ENCODE measurements at regions not wholly inside any gene's neighbourhood (a gene's known extent, or its start where the extent isn't known, plus 50 kb on each side); places are given as distances from the start of the nearest gene placed in this dataset.

DNA sequence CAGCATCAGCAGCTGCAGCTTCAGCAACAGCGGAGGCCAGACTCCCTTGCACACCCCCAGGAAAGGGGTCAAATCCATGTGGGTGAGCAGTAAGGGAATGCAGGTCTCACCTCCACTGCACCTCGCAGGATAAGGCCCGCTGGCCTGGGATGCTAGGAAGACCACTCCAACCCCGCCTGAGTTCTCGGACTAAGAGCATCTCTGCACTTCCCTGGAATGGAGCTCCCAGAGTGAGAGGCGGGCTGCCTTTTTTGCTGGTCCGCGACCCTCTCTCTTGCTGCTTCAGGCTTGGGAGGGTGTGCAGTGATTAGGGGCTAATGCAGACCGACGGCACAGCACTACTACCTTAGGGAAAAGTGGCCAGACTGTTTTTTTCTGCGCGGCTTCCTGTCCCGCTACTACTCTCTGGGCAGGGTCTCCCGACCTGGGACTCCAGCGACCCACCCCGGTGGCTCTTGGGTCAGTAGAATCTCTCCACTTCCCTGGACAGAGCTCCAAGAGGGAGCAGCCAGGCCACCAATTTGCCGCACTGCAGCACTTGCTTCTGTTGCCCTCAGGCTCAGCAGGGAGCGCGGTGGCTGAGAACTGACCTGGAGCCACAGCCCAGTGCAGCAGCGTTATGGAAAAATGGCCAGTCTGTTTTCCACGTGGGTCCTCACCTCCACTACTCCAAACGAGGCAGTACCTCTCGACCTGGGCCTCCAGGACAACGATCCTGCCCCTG lies 480.4 kb downstream of the CDH8 start:
- Histone ChIP-seq H4K20me1 (no peaks in the 10 kb centered on the region), H3K4me3 (no peak overlapping the region), H3K9me3 (no peaks in the 10 kb centered on the region), H3K4me2 (no peak overlapping the region), H3K27me3 (no peaks in the 10 kb centered on the region), H3K27ac (no peak overlapping the region), H3K4me1 (no peaks in the 10 kb centered on the region), H3K36me3 (no peaks in the 10 kb centered on the region), H3K9ac (no peak overlapping the region)
- TF ChIP-seq Cebpa-rat (IDR thresholded peaks at IDR 0.05), result no peak

DNA sequence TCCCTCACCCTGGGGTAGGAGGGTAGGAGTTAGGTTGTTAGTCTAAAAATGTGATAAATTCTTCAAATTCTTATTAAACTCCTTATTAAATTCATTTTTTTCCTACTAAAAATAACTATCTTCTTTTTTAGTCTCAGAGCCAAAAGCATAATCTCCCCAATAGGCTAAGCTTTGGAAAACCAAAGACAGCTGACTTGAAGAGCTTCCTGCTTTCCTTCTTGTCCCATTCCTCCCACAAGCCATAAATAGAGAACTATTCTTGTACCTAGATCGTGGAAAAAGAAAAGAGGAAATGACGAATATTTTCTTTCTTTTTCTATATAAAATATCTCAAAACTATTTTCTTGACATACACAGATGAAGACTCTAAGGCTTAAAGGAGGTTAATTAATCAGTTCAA lies 486.9 kb downstream of the CDH8 start:
- Histone ChIP-seq H3K27me3 (no peaks in the 10 kb centered on the region), H3K4me1 (no peaks in the 10 kb centered on the region), H3K9ac (no peak overlapping the region), H3K27ac (no peak overlapping the region), H3K4me3 (no peak overlapping the region), H3K9me3 (no peaks in the 10 kb centered on the region), H3K4me2 (no peak overlapping the region), H4K20me1 (no peaks in the 10 kb centered on the region), H3K36me3 (no peaks in the 10 kb centered on the region)
- TF ChIP-seq Cebpa-rat (IDR thresholded peaks at IDR 0.05), result no peak

GRCh38 chr16:61547626-61548025 lies 488.6 kb downstream of the CDH8 start:
- Histone ChIP-seq H3K4me2 (no peak overlapping the region), H3K27ac (no peak overlapping the region), H3K9ac (no peak overlapping the region), H3K36me3 (no peaks in the 10 kb centered on the region), H3K4me1 (no peaks in the 10 kb centered on the region), H3K4me3 (no peak overlapping the region), H4K20me1 (no peaks in the 10 kb centered on the region), H3K27me3 (no peaks in the 10 kb centered on the region), H3K9me3 (no peaks in the 10 kb centered on the region)
- no peak for TF ChIP-seq Cebpa-rat (IDR thresholded peaks at IDR 0.05)

DNA sequence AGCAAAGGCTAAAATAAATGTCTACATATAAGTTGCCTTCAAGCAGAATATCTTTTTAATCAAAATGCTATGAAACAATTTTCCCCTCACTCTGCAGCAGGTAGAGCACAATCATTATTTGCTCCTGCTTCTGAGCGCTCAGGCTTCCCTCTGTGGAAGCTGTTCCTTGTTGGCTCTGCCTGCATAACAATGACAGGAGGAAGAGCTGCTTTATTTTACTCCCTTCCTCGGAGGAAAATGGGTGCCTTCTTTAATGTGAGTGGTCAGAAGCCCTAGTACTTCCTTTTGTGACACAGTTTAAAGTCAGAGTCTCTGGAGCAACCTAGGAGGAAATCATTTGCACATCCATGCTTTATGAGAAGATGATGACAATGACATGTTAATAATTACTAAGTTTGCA lies 492.1 kb downstream of the CDH8 start:
- Histone ChIP-seq H3K9ac (no peak overlapping the region), H3K4me3 (no peak overlapping the region), H3K4me1 (no peaks in the 10 kb centered on the region), H3K9me3 (no peaks in the 10 kb centered on the region), H3K27ac (no peak overlapping the region), H3K27me3 (no peaks in the 10 kb centered on the region), H3K4me2 (no peak overlapping the region), H4K20me1 (no peaks in the 10 kb centered on the region), H3K36me3 (no peaks in the 10 kb centered on the region)
- TF ChIP-seq Cebpa-rat (IDR thresholded peaks at IDR 0.05), result no peak

DNA sequence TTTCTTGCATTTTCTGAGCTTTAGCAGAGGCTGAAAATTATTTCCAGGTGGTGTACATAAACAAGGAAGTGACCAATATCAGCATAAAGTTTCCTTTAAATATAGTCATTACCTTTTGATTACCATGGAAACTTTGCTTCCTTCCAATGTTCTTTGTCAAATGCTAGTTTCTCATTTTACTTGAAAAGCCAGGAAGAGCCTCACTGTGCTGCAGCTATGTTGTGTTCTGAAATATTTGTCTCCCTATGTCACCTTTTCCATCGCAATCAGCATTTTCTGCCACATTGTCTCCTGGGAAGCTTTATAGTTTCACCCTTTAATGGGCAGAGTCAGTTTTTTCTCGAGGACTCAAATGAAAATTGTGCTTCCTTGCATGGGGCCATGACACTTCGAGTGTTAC lies 496.0 kb downstream of the CDH8 start:
- Histone ChIP-seq H3K27me3 (no peaks in the 10 kb centered on the region), H3K4me3 (no peak overlapping the region), H3K9me3 (no peaks in the 10 kb centered on the region), H3K4me2 (no peak overlapping the region), H3K4me1 (no peaks in the 10 kb centered on the region), H3K36me3 (no peaks in the 10 kb centered on the region), H4K20me1 (no peaks in the 10 kb centered on the region), H3K27ac (no peak overlapping the region), H3K9ac (no peak overlapping the region)
- TF ChIP-seq Cebpa-rat (IDR thresholded peaks at IDR 0.05), result no peak

DNA sequence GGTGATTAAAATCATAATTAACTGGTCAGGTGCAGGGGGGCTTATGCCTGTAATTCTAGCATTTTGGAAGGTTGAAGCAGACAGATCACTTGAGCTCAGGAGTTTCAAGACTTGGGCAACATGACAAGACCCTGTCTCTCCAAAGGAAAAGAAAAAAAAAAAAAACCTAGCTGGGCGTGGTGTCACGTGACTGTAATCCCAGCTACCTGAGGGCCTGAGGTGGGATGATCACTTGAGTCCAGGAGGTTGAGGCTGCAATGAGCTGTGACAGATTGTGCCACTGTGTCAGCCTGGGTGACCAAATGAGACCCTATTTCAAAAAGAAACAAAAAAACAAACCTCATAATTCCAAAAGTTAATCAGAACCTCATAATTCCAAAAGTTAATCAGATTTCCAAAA lies 505.5 kb downstream of the CDH8 start:
- H3K9me3 ChIP-seq, result no peaks in the 10 kb centered on the region
- no peaks in the 10 kb centered on the region for H3K27me3 ChIP-seq
- TF ChIP-seq Cebpa-rat (IDR thresholded peaks at IDR 0.05), result no peak
- H3K27ac ChIP-seq, result no peak overlapping the region
- H3K4me2 ChIP-seq, result no peak overlapping the region
- H3K4me3 ChIP-seq, result no peak overlapping the region
- no peak overlapping the region for H3K9ac ChIP-seq
- H3K36me3 ChIP-seq, result no peaks in the 10 kb centered on the region
- H3K4me1 ChIP-seq, result no peaks in the 10 kb centered on the region
- no peaks in the 10 kb centered on the region for H4K20me1 ChIP-seq

GRCh38 chr16:61500851-61501250 lies 535.4 kb downstream of the CDH8 start:
- TF ChIP-seq Cebpa-rat (IDR thresholded peaks at IDR 0.05), result no peak
- no peaks in the 10 kb centered on the region for H3K9me3 ChIP-seq
- H3K4me1 ChIP-seq, result no peaks in the 10 kb centered on the region
- H3K4me2 ChIP-seq, result no peak overlapping the region
- no peaks in the 10 kb centered on the region for H3K27me3 ChIP-seq
- H4K20me1 ChIP-seq, result no peaks in the 10 kb centered on the region
- H3K36me3 ChIP-seq, result no peaks in the 10 kb centered on the region
- no peak overlapping the region for H3K4me3 ChIP-seq
- H3K27ac ChIP-seq, result no peak overlapping the region
- no peak overlapping the region for H3K9ac ChIP-seq

- H3K4me2 ChIP-seq, result no peak overlapping the region
- H3K4me1 ChIP-seq, result no peaks in the 10 kb centered on the region
- H3K36me3 ChIP-seq, result no peaks in the 10 kb centered on the region
- no peaks in the 10 kb centered on the region for H4K20me1 ChIP-seq
- no peak overlapping the region for H3K9ac ChIP-seq
- TF ChIP-seq Cebpa-rat (IDR thresholded peaks at IDR 0.05), result no peak; the same call in 1 of the 2 replicates
- H3K27me3 ChIP-seq, result no peaks in the 10 kb centered on the region
- H3K4me3 ChIP-seq, result no peak overlapping the region
- H3K27ac ChIP-seq, result no peak overlapping the region
- H3K9me3 ChIP-seq, result no peaks in the 10 kb centered on the region
These were observed 556.0 kb downstream of the CDH8 start for GRCh38 chr16:61480250-61480649.

- Histone ChIP-seq H4K20me1 (no peaks in the 10 kb centered on the region), H3K27ac (no peak overlapping the region), H3K9ac (no peak overlapping the region), H3K36me3 (no peaks in the 10 kb centered on the region), H3K9me3 (no peaks in the 10 kb centered on the region), H3K4me2 (no peak overlapping the region), H3K4me3 (no peak overlapping the region), H3K4me1 (no peaks in the 10 kb centered on the region), H3K27me3 (no peaks in the 10 kb centered on the region)
- no peak for TF ChIP-seq Cebpa-rat (IDR thresholded peaks at IDR 0.05)
These were observed 564.5 kb downstream of the CDH8 start for GRCh38 chr16:61471737-61472136.

DNA sequence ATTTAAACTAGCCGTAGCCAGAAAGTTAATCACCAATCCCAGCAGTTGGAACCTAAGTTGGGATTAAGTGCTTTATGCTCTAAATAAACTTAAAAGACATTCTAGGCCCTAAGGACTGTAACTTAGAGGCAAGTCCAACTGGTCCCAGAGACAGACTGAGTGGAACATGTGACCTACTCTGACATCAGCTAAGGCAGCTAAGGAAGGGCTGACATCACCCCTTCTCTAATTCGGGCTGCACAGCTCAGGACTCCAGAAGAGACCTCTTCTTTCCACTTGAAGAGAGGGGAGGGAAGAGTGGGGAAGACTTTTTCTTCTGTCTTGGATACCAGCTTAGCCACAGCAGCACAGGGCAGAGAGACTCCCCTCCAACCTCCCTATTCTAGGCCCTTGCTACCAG lies 565.2 kb downstream of the CDH8 start:
- Histone ChIP-seq H3K4me1 (no peaks in the 10 kb centered on the region), H3K4me3 (no peak overlapping the region), H3K36me3 (no peaks in the 10 kb centered on the region), H3K27ac (no peak overlapping the region), H4K20me1 (no peaks in the 10 kb centered on the region), H3K27me3 (no peaks in the 10 kb centered on the region), H3K4me2 (no peak overlapping the region), H3K9me3 (no peaks in the 10 kb centered on the region), H3K9ac (no peak overlapping the region)
- TF ChIP-seq Cebpa-rat (IDR thresholded peaks at IDR 0.05), result no peak

GRCh38 chr16:61465285-61465684 lies 571.0 kb downstream of the CDH8 start:
- Histone ChIP-seq H3K4me1 (no peaks in the 10 kb centered on the region), H3K4me2 (no peak overlapping the region), H3K36me3 (no peaks in the 10 kb centered on the region), H3K4me3 (no peak overlapping the region), H4K20me1 (no peaks in the 10 kb centered on the region), H3K9me3 (no peaks in the 10 kb centered on the region), H3K27me3 (no peaks in the 10 kb centered on the region), H3K9ac (no peak overlapping the region), H3K27ac (no peak overlapping the region)
- TF ChIP-seq Cebpa-rat (IDR thresholded peaks at IDR 0.05), result no peak
